HepG2 (cell line): ENCODE measurements at regions not wholly inside any gene's neighbourhood (a gene's known extent, or its start where the extent isn't known, plus 50 kb on each side); places are given as distances from the start of the nearest gene placed in this dataset.

Experiments used
- ATAC-seq: fragments of 200-7000 bp; cut with Tn5 transposase; 3 replicates; pipeline ENCODE4 v1.9.1; 2020; ENCODE audit warnings: mild to moderate bottlenecking, moderate library complexity
- BruUV-seq: library from RNA; stranded (reverse); fragments of 400-500 nt; replicated peaks from 2 replicates; lab custom pipeline; 2021; lab: Mats Ljungman, UMichigan
- CTCF ChIA-PET: fragments of 300-600 bp; formaldehyde crosslinking; extraction: SDS; loops from one replicate; lab custom pipeline; 2021; ENCODE audit warnings: low total read pairs, inconsistent platforms, low intra/inter-chr PET ratio; lab: Yijun Ruan, JAX
- POLR2A ChIA-PET: fragments of 350-600 bp; sonication (Branson Sonifier 250); formaldehyde crosslinking; loops from one replicate; lab custom pipeline; 2020; ENCODE audit warnings: antibody characterized with exemption, inconsistent platforms; lab: Yijun Ruan, JAX
- DNase-seq: peaks from one replicate; pipeline ENCODE4 v3.0.0-alpha.2; 2015; ENCODE audit warnings: low spot score
- FAIRE-seq: peaks from 3 replicates; lab custom pipeline; 2011; peaks lifted over from hg19 to GRCh38; lab: Jason Lieb, UNC
- H2AFZ ChIP-seq: one replicate; pipeline ENCODE4 v1.6.1; 2011; ENCODE audit warnings: low read length, inconsistent platforms
- H3K27ac ChIP-seq: fragments of 300-600 bp; 3 replicates; pipeline ENCODE4 v1.8.0; 2011; ENCODE audit warnings: mixed run types, mild to moderate bottlenecking, mixed read lengths, low read length, inconsistent platforms; ENCODE audit not compliant: insufficient read depth; ENCODE audit errors: extremely low read length
- H3K27me3 ChIP-seq, 2 experiments: fragments of 200-600 bp in 1 of 2; 2 replicates in 1 of 2; 3 replicates in 1 of 2; pipeline versions ENCODE4 v1.6.0 to v1.8.0; 2011; ENCODE audit warnings: low read length in 2 of 2, mild to moderate bottlenecking in 2 of 2, moderate library complexity in 2 of 2, inconsistent platforms in 1 of 2; ENCODE audit not compliant: insufficient read depth in 2 of 2, control insufficient read depth in 1 of 2
- H3K36me3 ChIP-seq, 2 experiments: fragments of 200-600 bp in 1 of 2; replicated peaks in 1 of 2; 2 replicates in 1 of 2; 3 replicates in 1 of 2; pipeline versions ENCODE4 v1.5.1 to v1.8.0; 2011; ENCODE audit warnings: low read length in 2 of 2, inconsistent platforms in 1 of 2; ENCODE audit not compliant: insufficient read depth in 2 of 2, control insufficient read depth in 1 of 2
- H3K4me1 ChIP-seq: 2 replicates; pipeline ENCODE4 v1.5.1; 2012; ENCODE audit warnings: low read length, inconsistent platforms; ENCODE audit not compliant: insufficient read depth
- H3K4me2 ChIP-seq: 2 replicates; pipeline ENCODE4 v1.6.0; 2011; ENCODE audit warnings: low read depth, low read length, inconsistent platforms
- H3K4me3 ChIP-seq, 3 experiments: fragments of 200-600 bp in 1 of 3; sonication (generic), shearing (Covaris generic) in 1 of 3; replicated peaks in 1 of 3; 2 replicates each; pipeline ENCODE4 v1.5.1; 2011 to 2016; ENCODE audit warnings: low read length in 3 of 3, inconsistent platforms in 2 of 3, low read depth in 2 of 3, mild to moderate bottlenecking in 2 of 3, control low read depth in 1 of 3, mixed read lengths in 1 of 3; ENCODE audit not compliant: insufficient read depth in 1 of 3
- H3K79me2 ChIP-seq: one replicate; pipeline ENCODE4 v1.6.1; 2011; ENCODE audit warnings: low read length, inconsistent platforms; ENCODE audit not compliant: insufficient read depth
- H3K9ac ChIP-seq: 2 replicates; pipeline ENCODE4 v1.6.0; 2011; ENCODE audit warnings: mild to moderate bottlenecking, low read depth, low read length, inconsistent platforms; ENCODE audit not compliant: insufficient read depth
- H3K9me3 ChIP-seq: 2 replicates; pipeline ENCODE4 v1.5.1; 2012; ENCODE audit warnings: mild to moderate bottlenecking, low read length
- H4K20me1 ChIP-seq: 2 replicates; pipeline ENCODE4 v1.6.0; 2011; ENCODE audit warnings: inconsistent platforms, mild to moderate bottlenecking, low read length, moderate library complexity; ENCODE audit not compliant: insufficient read depth
- CBX1 ChIP-seq: IDR thresholded peaks from one replicate; pipeline ENCODE4 v1.6.1; 2016; ENCODE audit warnings: antibody characterized with exemption, low read depth
- EHMT2 ChIP-seq: fragments of 200-600 bp; sonication (generic); IDR thresholded peaks from 2 replicates; pipeline ENCODE4 v1.7.0; 2017; ENCODE audit warnings: antibody characterized with exemption, low read depth, low read length, borderline replicate concordance
- JARID2 ChIP-seq: sonication (generic); formaldehyde crosslinking; IDR thresholded peaks from 2 replicates; pipeline ENCODE4 v1.8.1; 2023; ENCODE audit warnings: missing genetic modification reagents, inconsistent platforms; ENCODE audit not compliant: insufficient replicate concordance
- REL ChIP-seq: sonication (generic); formaldehyde crosslinking; conservative IDR thresholded peaks from 2 replicates; pipeline ENCODE4 v1.8.0; 2022; ENCODE audit warnings: mild to moderate bottlenecking, missing genetic modification reagents, moderate library complexity
- ZNF615 ChIP-seq: sonication (generic); formaldehyde crosslinking; IDR thresholded peaks from 2 replicates; pipeline ENCODE4 v1.5.0; 2020; ENCODE audit warnings: mild to moderate bottlenecking, missing genetic modification reagents, borderline replicate concordance
- ZNF770 ChIP-seq: sonication (generic); formaldehyde crosslinking; IDR thresholded peaks from 2 replicates; pipeline ENCODE4 v1.5.0; 2020; ENCODE audit warnings: mild to moderate bottlenecking, missing genetic modification reagents
- WGBS: methylation state at CpG from one replicate; pipeline ENCODE4 v1.1.6; 2017; ENCODE audit warnings: low lambda C conversion rate; 5-methylcytosine and 5-hydroxymethylcytosine counted together
- in situ Hi-C: cut with HindIII; loops from 2 replicates; pipeline ENCODE4 v1.10.0; 2017; ENCODE audit warnings: low pct_unique_long_range_greater_than_20kb; ENCODE audit not compliant: extremely low pct_ligation_motif_present
- intact Hi-C: fragments of 100-400 bp; cut with micrococcal nuclease; formaldehyde crosslinking; loops from one replicate; pipeline ENCODE4 v1.10.0; 2022; ENCODE audit not compliant: unreplicated experiment

- no TSS peak for BruUV-seq
- TF ChIP-seq JARID2 (CRISPR knock-in tag) (no peak), REL (CRISPR knock-in tag) (no peak), EHMT2 (no peak), ZNF770 (CRISPR knock-in tag) (no peak), CBX1 (no peak), ZNF615 (CRISPR knock-in tag) (no peak)
- Histone ChIP-seq H3K27me3 (no peaks in the 10 kb centered on the region), H3K4me1 (peaks cover 8% of the 10 kb centered on the region; the same call in 1 of the 2 replicates), H3K9me3 (no peaks in the 10 kb centered on the region), H4K20me1 (no peaks in the 10 kb centered on the region), H2AFZ (no peak overlapping the region), H3K79me2 (no peaks in the 10 kb centered on the region), H3K4me2 (no peak overlapping the region), H3K4me3 (no peak overlapping the region), H3K9ac (no peak overlapping the region), H3K27ac (no peak overlapping the region), H3K36me3 (no peaks in the 10 kb centered on the region)
- ChIA-PET POLR2A (no interaction called here), CTCF (no interaction called here)
- 3% methylated on average over 6 of the region's 6 CpGs for WGBS
- DNase-seq (no peak), ATAC-seq (no peak), FAIRE-seq (no peak)
- in situ Hi-C loops (no loop called here), intact Hi-C loops (no loop called here)
Measured at GRCh38 chr12:77229640-77230442, 164.5 kb upstream of the E2F7 start.
